HFFc6 (cell line): ENCODE measurements at regions not wholly inside any gene's neighbourhood (a gene's known extent, or its start where the extent isn't known, plus 50 kb on each side); places are given as distances from the start of the nearest gene placed in this dataset.

Experiments
- DNase-seq: peaks from one replicate; pipeline ENCODE4 v3.0.0-alpha.2; 2018
- H3K27ac Mint-ChIP-seq: 2 replicates; pipeline ENCODE4 v1.8.0; 2020; ENCODE audit warnings: mild to moderate bottlenecking, mixed read lengths
- H3K27me3 Mint-ChIP-seq: 2 replicates; pipeline ENCODE4 v1.8.0; 2021; ENCODE audit warnings: mild to moderate bottlenecking, moderate library complexity, mixed read lengths; ENCODE audit not compliant: insufficient read depth
- H3K36me3 Mint-ChIP-seq: 2 replicates; pipeline ENCODE4 v1.8.0; 2021; ENCODE audit warnings: low read depth, mixed read lengths
- H3K4me1 Mint-ChIP-seq: 2 replicates; pipeline ENCODE4 v1.8.0; 2020; ENCODE audit warnings: low read depth, mixed read lengths
- H3K4me3 Mint-ChIP-seq: 2 replicates; pipeline ENCODE4 v1.8.0; 2020; ENCODE audit warnings: mild to moderate bottlenecking, moderate library complexity, mixed read lengths
- H3K9me3 Mint-ChIP-seq: 2 replicates; pipeline ENCODE4 v1.8.0; 2020; ENCODE audit warnings: mild to moderate bottlenecking, mixed read lengths
- TF ChIP-seq, protein P1 (sequence below): fragments of 200-600 bp; sonication (generic); IDR thresholded peaks from 2 replicates; pipeline ENCODE4 v1.5.0; 2021; ENCODE audit warnings: antibody characterized with exemption, mild to moderate bottlenecking

DNA sequence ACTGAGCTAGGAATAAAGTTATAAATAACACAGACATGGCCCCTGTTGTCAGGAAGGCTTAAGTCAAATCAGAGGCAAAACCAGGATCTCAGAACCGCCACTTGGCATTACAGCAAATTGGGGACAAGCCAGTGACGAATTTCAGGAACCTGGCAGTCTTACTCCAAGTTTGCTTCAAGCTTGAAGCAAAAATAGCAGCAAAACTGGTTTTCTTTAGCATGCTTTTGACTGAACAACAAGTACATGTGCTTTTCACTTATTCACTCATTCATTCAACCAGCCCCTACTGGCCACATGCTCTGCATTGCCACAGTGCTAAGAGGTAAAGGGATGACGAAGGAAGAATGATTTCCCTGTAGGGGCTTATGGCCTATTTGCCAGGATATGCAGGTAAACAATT, 253.9 kb upstream of the PPARGC1A start:
- no peaks in the 10 kb centered on the region for H3K4me1 Mint-ChIP-seq
- H3K36me3 Mint-ChIP-seq: no peaks in the 10 kb centered on the region
- no peaks in the 10 kb centered on the region; the same call in none of the 2 replicates for H3K27me3 Mint-ChIP-seq
- no peak overlapping the region for H3K4me3 Mint-ChIP-seq
- TF ChIP-seq, protein P1, sequence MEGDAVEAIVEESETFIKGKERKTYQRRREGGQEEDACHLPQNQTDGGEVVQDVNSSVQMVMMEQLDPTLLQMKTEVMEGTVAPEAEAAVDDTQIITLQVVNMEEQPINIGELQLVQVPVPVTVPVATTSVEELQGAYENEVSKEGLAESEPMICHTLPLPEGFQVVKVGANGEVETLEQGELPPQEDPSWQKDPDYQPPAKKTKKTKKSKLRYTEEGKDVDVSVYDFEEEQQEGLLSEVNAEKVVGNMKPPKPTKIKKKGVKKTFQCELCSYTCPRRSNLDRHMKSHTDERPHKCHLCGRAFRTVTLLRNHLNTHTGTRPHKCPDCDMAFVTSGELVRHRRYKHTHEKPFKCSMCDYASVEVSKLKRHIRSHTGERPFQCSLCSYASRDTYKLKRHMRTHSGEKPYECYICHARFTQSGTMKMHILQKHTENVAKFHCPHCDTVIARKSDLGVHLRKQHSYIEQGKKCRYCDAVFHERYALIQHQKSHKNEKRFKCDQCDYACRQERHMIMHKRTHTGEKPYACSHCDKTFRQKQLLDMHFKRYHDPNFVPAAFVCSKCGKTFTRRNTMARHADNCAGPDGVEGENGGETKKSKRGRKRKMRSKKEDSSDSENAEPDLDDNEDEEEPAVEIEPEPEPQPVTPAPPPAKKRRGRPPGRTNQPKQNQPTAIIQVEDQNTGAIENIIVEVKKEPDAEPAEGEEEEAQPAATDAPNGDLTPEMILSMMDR: no peak
- no peak overlapping the region for H3K27ac Mint-ChIP-seq
- DNase-seq: no peak
- no peaks in the 10 kb centered on the region for H3K9me3 Mint-ChIP-seq

DNA sequence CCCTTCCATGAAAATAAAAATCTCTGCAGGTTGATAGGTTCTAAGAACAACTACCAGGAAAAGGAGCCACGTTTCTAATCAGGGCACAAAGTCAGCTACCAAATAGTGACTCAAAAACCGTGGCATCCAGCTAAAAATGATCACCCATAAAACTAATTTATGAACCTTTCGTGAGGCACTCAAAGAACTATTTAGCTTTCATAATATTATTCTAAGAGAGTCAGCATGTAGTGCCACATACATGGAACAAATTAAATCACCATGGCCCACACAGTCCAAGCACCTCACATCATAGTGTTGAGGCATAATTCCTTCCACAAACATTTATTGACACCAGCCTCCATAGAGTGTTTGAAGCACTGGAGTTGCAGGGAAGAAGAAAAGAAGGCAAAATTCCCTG, 252.0 kb upstream of the PPARGC1A start:
- H3K4me1 Mint-ChIP-seq: no peaks in the 10 kb centered on the region
- no peaks in the 10 kb centered on the region for H3K9me3 Mint-ChIP-seq
- H3K4me3 Mint-ChIP-seq: no peak overlapping the region
- no peaks in the 10 kb centered on the region; the same call in none of the 2 replicates for H3K27me3 Mint-ChIP-seq
- H3K36me3 Mint-ChIP-seq: no peaks in the 10 kb centered on the region
- TF ChIP-seq, protein P1: no peak
- no peak for DNase-seq
- no peak overlapping the region for H3K27ac Mint-ChIP-seq

DNA sequence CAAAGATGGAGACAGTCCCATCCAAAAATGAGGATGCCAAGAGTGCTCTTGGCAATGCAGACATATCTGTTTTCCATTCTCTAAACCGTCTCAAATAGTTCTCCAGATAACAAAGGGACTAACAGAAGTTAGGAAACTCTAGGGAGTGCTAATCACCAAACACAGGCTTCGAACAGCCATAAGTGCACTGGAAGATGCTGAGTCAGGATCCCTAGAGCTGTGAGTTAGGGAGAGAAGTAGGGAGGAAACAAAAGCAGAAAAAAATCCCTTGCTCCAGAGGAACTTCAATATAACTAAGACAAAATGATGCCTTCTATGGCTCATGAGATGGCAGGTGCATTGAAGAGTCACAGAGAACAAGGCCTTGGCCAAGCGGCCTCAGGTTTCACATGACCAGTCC, 251.0 kb upstream of the PPARGC1A start:
- H3K27ac Mint-ChIP-seq: no peak overlapping the region
- DNase-seq: no peak
- no peaks in the 10 kb centered on the region for H3K9me3 Mint-ChIP-seq
- TF ChIP-seq, protein P1: no peak
- H3K4me3 Mint-ChIP-seq: no peak overlapping the region
- H3K4me1 Mint-ChIP-seq: no peaks in the 10 kb centered on the region
- H3K36me3 Mint-ChIP-seq: no peaks in the 10 kb centered on the region
- H3K27me3 Mint-ChIP-seq: no peaks in the 10 kb centered on the region; the same call in none of the 2 replicates

DNA sequence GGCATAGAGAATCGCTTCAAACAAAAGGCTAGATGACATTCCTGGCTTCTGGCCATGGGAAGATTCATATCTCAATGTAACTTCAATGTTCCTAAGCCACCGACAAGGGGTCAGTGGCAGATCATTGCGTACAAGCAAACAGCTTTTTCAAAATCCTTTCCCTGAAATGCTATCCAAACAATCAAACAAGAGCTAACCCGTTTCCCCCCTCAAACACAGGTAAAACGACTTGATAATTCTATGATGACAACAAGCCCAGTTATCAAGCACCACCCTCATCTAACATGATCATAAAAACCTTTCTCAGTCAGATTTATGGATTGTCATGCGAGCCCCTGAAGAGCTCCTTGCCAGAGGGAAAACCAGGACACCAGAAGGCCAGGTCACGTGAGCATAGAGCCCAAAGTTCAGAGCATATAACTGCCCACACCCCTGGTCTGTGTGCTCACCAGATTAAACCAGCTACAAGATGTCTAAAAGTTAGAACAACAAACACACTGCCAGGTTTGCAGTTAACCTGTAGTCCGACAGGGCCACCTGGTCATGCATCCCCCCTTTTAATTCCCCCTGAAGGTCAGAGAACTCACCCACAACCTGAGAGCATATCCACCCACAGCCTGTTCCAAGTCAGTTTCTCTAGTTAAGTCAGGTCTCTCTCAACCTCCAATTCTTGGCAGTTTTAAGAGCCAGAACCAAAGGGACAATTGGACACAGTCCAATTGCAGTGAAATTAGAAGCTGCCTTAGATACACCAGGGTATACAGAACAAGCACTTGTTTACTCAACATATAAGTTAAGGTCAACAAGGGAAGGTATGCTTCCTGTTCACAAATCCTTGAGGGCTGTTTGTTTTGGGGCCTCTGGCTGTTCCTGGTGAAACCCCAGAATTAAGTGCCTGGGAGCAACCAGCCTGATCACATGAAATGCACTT, 248.1 kb upstream of the PPARGC1A start:
- Mint-ChIP-seq H3K4me1 (no peaks in the 10 kb centered on the region), H3K27ac (no peak overlapping the region), H3K36me3 (no peaks in the 10 kb centered on the region), H3K4me3 (no peak overlapping the region), H3K27me3 (peaks cover 2% of the 10 kb centered on the region), H3K9me3 (no peaks in the 10 kb centered on the region)
- TF ChIP-seq, protein P1: no peak
- DNase-seq: no peak

DNA sequence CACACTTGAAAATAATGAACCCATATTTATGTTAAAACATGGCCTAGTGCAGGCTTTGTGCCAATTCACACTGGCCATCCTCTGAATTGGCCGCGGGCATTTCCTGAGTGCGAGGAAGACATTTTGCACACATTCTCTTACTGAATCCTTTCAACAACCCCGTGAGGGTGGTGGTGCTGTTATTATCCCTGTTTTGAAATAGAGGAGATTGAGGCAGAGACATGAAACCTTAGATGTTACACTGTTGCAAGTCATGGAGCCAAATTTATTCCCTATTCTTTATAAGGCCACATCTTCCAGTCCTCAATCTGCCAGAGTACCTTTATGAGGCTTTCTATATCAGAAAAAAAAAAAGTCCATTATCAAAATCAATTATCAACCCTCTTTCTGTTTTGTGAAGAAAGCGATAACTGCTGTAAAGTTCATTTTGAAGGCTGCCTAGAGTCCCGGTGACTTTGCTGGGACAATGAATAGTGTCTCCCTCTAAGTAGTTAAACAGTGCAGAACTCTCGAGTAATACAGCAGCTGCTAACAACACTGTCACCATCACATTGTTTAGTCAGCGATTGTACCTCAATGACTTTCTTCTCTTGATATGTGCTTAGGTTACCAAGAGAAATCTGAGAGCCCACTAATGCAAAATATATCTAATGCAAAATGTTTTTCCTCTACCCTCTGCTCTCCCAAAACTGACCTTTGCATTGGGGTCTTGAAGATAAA, 242.3 kb upstream of the PPARGC1A start:
- TF ChIP-seq, protein P1: no peak
- Mint-ChIP-seq H3K9me3 (no peaks in the 10 kb centered on the region), H3K4me3 (no peak overlapping the region), H3K27me3 (peaks cover 3% of the 10 kb centered on the region; the same call in 1 of the 2 replicates), H3K27ac (no peak overlapping the region), H3K4me1 (no peaks in the 10 kb centered on the region), H3K36me3 (no peaks in the 10 kb centered on the region)
- no peak for DNase-seq
